NCI-H2227 (cell line): ENCODE measurements at regions not wholly inside any gene's neighbourhood (a gene's known extent, or its start where the extent isn't known, plus 50 kb on each side); places are given as distances from the start of the nearest gene placed in this dataset.

Source experiments
- DNase-seq: peaks from one replicate; lab custom pipeline; 2025; ENCODE audit not compliant: unreplicated experiment; lab: John Stamatoyannopoulos, UW

GRCh38 chr17:79258041-79258440, 183.4 kb downstream of the ENGASE start:
- DNase-seq: no peak

- DNase-seq: no peak
Observed at GRCh38 chr17:79255926-79256585, 181.4 kb downstream of the ENGASE start.

- DNase-seq: peak; percentile 19
Observed at GRCh38 chr17:79255456-79255855, 180.8 kb downstream of the ENGASE start.

GRCh38 chr17:79255046-79255445, 180.4 kb downstream of the ENGASE start:
- DNase-seq: no peak

- DNase-seq: peak; percentile 28
Observed at GRCh38 chr17:79252886-79253285, 178.3 kb downstream of the ENGASE start.

GRCh38 chr17:79251824-79252223, 177.2 kb downstream of the ENGASE start:
- DNase-seq: no peak

- no peak for DNase-seq
Observed at GRCh38 chr17:79249929-79250521, 175.4 kb downstream of the ENGASE start.

- DNase-seq: no peak
Observed at GRCh38 chr17:79248843-79249493, 174.3 kb downstream of the ENGASE start.

GRCh38 chr17:79246225-79247190, 171.9 kb downstream of the ENGASE start:
- no peak for DNase-seq

- DNase-seq: no peak
Observed at GRCh38 chr17:79244665-79245064, 170.0 kb downstream of the ENGASE start.

- no peak for DNase-seq
Observed at GRCh38 chr17:79243996-79244395, 169.4 kb downstream of the ENGASE start.

- no peak for DNase-seq
Observed at GRCh38 chr17:79243603-79243990, 169.0 kb downstream of the ENGASE start.

GRCh38 chr17:79242873-79243602, 168.4 kb downstream of the ENGASE start:
- DNase-seq: no peak

GRCh38 chr17:79242393-79242792, 167.8 kb downstream of the ENGASE start:
- DNase-seq: no peak

- DNase-seq: no peak
Observed at GRCh38 chr17:79241616-79242015, 167.0 kb downstream of the ENGASE start.

- DNase-seq: no peak
Observed at GRCh38 chr17:79239205-79239604, 164.6 kb downstream of the ENGASE start.

GRCh38 chr17:79237448-79238053, 162.9 kb downstream of the ENGASE start:
- no peak for DNase-seq

GRCh38 chr17:79235808-79236207, 161.2 kb downstream of the ENGASE start:
- peak; percentile 35 for DNase-seq

GRCh38 chr17:79233916-79234551, 159.4 kb downstream of the ENGASE start:
- no peak for DNase-seq

- no peak for DNase-seq
Observed at GRCh38 chr17:79232957-79233356, 158.3 kb downstream of the ENGASE start.
